Fibroblast of mammary gland (primary cell): ENCODE measurements at regions not wholly inside any gene's neighbourhood (a gene's known extent, or its start where the extent isn't known, plus 50 kb on each side); places are given as distances from the start of the nearest gene placed in this dataset.
"Not testable (repeated sequence)": the region's sequence is repeated elsewhere in the genome, so short reads cannot be mapped to it uniquely, and the experiment has no call there.

Source experiments
- DNase-seq: peaks from one replicate; pipeline ENCODE4 v3.0.0-alpha.2; 2010; ENCODE audit warnings: low read depth
- H3K4me3 ChIP-seq: 2 replicates; pipeline ENCODE4 v1.5.1; 2011; ENCODE audit warnings: low read depth, mild to moderate bottlenecking, low read length, moderate library complexity; ENCODE audit not compliant: control insufficient read depth
- TF ChIP-seq, protein P1 (sequence below): conservative IDR thresholded peaks from 2 replicates; pipeline ENCODE4 v1.5.1; 2011; ENCODE audit warnings: low read depth, low read length, inconsistent platforms; ENCODE audit not compliant: control insufficient read depth, insufficient read depth

DNA sequence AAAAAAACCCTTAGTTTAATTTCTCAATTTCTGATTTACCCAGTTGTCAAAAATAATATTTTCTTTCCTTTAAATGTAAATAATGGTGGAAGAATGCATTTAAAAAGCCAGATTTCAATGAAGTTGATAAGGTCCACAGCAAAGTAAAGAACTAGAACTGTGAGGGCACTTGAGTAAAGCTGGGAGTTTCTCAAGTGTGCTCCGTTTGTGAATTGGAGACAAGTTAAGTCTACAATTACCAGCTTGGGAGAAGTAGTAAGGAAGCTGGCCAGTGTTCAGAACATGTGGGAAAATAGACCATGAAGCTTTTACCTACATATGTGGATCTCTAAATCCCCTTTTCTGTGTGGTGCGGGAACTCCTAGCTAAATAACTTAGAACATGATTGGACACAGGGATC is 239.4 kb downstream of the OXSM start:
- DNase-seq: no peak
- no peak overlapping the region for H3K4me3 ChIP-seq
- TF ChIP-seq, protein P1, sequence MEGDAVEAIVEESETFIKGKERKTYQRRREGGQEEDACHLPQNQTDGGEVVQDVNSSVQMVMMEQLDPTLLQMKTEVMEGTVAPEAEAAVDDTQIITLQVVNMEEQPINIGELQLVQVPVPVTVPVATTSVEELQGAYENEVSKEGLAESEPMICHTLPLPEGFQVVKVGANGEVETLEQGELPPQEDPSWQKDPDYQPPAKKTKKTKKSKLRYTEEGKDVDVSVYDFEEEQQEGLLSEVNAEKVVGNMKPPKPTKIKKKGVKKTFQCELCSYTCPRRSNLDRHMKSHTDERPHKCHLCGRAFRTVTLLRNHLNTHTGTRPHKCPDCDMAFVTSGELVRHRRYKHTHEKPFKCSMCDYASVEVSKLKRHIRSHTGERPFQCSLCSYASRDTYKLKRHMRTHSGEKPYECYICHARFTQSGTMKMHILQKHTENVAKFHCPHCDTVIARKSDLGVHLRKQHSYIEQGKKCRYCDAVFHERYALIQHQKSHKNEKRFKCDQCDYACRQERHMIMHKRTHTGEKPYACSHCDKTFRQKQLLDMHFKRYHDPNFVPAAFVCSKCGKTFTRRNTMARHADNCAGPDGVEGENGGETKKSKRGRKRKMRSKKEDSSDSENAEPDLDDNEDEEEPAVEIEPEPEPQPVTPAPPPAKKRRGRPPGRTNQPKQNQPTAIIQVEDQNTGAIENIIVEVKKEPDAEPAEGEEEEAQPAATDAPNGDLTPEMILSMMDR: no peak

DNA sequence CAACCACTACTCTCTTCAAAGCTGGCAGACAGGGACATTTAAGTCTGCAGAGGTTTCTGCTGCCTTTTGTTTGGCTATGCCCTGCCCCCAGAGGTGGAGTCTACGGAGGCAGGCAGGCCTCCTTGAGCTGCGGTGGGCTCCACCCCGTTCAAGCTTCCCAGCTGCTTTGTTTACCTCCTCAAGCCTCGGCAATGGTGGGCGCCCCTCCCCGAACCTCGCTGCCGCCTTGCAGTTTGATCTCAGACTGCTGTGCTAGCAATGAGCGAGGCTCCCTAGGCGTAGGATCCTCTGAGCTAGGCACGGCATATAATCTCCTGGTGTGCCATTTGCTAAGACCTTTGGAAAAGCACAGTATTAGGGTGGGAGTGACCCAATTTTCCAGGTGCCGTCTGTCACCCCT is 252.2 kb downstream of the OXSM start:
- DNase-seq, H3K4me3 ChIP-seq: not testable (repeated sequence)

DNA sequence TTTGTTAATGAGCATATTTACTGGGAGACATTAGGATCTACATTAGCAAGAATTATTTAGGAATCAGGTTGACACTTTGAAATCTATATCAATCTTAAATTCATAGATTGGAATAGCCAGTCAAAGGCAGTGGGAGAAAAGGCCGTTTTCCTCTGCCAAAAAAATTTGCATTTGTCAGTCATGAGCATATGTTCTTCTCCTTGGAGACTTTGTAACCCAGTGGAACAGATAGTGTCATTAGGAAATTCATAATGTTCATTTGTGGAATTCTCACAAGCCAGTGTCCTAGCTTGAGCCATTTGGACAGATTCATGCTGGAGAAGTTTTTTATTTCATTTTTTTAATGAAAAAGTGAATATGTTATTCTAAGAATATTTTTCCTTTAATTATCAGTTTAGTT is 260.1 kb downstream of the OXSM start:
- TF ChIP-seq, protein P1: no peak
- no peak for DNase-seq

DNA sequence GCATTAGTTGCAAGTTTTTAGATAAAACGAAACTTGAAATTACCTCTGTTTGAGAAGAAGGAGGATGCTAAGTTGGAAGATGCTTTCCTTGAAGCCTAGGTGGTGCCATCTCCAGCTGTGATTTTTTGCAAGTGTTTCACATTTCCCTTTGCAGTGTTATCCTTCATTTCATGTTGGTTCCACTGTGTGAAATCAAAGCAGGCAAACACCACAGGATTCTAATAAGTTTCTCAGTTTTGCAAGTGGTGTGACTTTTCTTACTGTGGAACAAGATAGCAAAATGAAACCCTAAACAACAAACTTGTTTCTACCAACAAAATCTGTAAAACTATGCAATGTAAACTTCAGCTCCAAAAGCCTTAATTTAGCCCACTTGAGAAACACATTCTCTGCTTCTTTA is 260.9 kb downstream of the OXSM start:
- H3K4me3 ChIP-seq: no peak overlapping the region
- TF ChIP-seq, protein P1: no peak
- DNase-seq: no peak

More for the DNA sequence above, 260.1 kb downstream of the OXSM start:
- H3K4me3 ChIP-seq: no peak overlapping the region

DNA sequence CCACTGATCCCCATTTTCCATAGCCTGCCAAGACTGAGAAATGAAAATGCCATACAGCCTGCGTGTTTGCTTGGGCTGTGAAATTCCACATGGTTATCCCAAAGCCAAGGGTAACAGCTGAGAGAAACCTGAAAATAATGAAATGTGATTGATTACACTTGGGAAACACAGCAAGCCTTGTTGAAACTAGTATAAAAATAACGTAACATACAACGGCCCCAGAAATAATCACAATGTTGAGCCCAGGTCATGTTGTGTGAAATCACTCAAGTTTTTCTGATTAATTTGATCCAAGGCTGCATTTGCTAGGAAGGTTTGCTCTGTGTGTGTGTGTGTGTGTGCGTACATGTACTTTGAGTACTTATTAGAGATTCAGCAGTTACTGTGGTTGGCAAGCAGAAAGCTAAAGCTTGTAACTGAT is 269.0 kb downstream of the OXSM start:
- no peak for DNase-seq
- TF ChIP-seq, protein P1: no peak
- H3K4me3 ChIP-seq: no peak overlapping the region

DNA sequence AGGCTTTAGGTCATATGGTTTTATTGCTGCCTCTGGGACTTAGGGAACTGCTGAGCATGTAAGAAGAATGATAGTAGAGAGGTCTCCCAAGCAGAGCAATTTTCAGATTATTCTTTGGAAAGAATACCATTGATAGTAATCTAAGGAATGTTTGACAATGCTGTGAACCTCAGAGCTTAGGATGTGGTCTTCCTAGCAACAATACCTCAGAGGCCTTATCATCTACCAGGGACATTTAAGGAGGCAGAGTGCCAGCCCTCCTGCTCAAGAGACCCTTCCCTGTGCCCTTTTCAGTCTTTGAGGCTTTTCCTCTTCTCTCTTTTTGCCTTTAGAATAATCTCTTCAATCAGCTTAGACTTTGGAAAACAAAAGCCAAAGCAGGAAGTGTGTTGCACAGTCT is 272.1 kb downstream of the OXSM start:
- no peak for DNase-seq
- no peak overlapping the region for H3K4me3 ChIP-seq
- TF ChIP-seq, protein P1: no peak

DNA sequence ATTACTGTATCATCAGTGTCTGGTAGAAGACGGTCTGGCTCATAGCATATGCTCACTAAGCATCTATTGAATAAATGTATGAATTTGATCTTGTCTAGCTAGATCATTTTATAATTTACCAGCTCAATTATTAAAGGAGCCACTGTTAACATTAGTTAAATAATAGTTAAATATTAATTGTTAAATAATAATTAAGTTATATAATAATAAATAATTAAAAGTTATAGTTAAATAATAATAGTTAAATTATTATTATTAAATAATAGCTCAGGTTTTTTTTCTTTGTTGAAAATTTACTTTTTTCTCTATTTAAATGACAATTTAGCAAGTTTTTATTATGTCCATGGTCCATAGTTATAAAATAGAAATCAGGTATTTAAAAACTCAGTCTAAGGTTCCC is 274.4 kb downstream of the OXSM start:
- no peak overlapping the region for H3K4me3 ChIP-seq
- TF ChIP-seq, protein P1: no peak
- no peak for DNase-seq

DNA sequence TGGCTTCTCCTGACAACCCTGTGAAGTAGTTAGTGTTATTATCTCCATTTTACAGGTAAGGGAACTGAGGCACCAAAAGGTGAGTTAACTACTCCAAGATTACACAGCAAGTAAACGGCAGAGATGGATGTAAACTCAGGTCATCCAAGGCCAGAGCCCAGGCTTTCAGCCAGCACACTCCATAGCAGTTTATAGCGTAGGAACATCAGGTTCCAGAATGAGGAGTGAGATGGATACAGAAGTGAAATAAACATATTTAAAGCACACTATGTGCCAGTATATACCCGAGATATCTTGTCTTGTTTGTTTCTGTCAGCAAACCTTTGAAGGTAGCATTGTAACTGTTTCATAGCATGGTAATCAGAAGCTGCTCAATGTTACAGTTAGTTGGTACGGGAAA is 279.0 kb downstream of the OXSM start:
- TF ChIP-seq, protein P1: no peak
- no peak overlapping the region for H3K4me3 ChIP-seq
- DNase-seq: no peak
